Uterus (tissue), 3 donors: ENCODE measurements at regions not wholly inside any gene's neighbourhood (a gene's known extent, or its start where the extent isn't known, plus 50 kb on each side); places are given as distances from the start of the nearest gene placed in this dataset.

Experiments
- DNase-seq, 2 donors: peaks; one replicate each; pipeline ENCODE4 v3.0.0-alpha.2; 2019 to 2020
- H3K27ac ChIP-seq, 2 donors: fragments of 200-600 bp; sonication (generic); 1 replicate in 1 of 2; 2 replicates in 1 of 2; pipeline ENCODE4 v1.5.1; 2016 to 2018
- H3K27me3 ChIP-seq, 2 donors: fragments of 200-600 bp; sonication (generic); one replicate each; pipeline ENCODE4 v1.5.1; 2018 to 2019; ENCODE audit warnings: control low read depth in 1 of 2
- H3K36me3 ChIP-seq, 2 donors: fragments of 200-600 bp; sonication (generic); one replicate each; pipeline ENCODE4 v1.5.1; 2019; ENCODE audit warnings: control low read depth in 1 of 2
- H3K4me1 ChIP-seq, 2 donors: fragments of 200-600 bp; sonication (generic); one replicate each; pipeline ENCODE4 v1.5.1; 2018 to 2019; ENCODE audit warnings: control low read depth in 1 of 2
- H3K4me3 ChIP-seq, 2 donors: fragments of 200-600 bp; sonication (generic); 1 replicate in 1 of 2; 2 replicates in 1 of 2; pipeline ENCODE4 v1.5.1; 2018 to 2019; ENCODE audit warnings: mild to moderate bottlenecking in 1 of 2
- H3K9me3 ChIP-seq, 2 donors: fragments of 200-600 bp; sonication (generic); one replicate each; pipeline ENCODE4 v1.5.1; 2019; ENCODE audit warnings: control low read depth in 1 of 2
- POLR2A ChIP-seq, 2 donors: fragments of 450-650 bp; IDR thresholded peaks; one replicate each; pipeline ENCODE4 v1.6.1; 2016; ENCODE audit warnings: antibody characterized with exemption in 2 of 2, mild to moderate bottlenecking in 1 of 2, moderate library complexity in 1 of 2
- intact Hi-C: fragments of 100-400 bp; cut with DNase I; formaldehyde crosslinking; loops from one replicate; pipeline ENCODE4 v1.15.1; 2023; ENCODE audit warnings: low total_unique reads
- TF ChIP-seq, protein P1 (sequence below), 4 experiments: fragments of 200-600 bp in 2 of 4; fragments of 450-650 bp in 2 of 4; sonication (generic) in 2 of 4; IDR thresholded peaks; one replicate each; pipeline ENCODE4 v1.5.1; 2016 to 2019; ENCODE audit warnings: antibody characterized with exemption in 4 of 4, mild to moderate bottlenecking in 2 of 4, moderate library complexity in 1 of 4
- donor health status: DM: yes; HTN: yes; CAD: no.

- Histone ChIP-seq H3K9me3 (peaks cover 0 to 5% of the 10 kb centered on the region in 2 donors), H3K4me3 (no peak overlapping the region), H3K36me3 (no peaks in the 10 kb centered on the region), H3K27me3 (no peaks in the 10 kb centered on the region), H3K4me1 (no peaks in the 10 kb centered on the region), H3K27ac (no peak overlapping the region)
- TF ChIP-seq, protein P1, sequence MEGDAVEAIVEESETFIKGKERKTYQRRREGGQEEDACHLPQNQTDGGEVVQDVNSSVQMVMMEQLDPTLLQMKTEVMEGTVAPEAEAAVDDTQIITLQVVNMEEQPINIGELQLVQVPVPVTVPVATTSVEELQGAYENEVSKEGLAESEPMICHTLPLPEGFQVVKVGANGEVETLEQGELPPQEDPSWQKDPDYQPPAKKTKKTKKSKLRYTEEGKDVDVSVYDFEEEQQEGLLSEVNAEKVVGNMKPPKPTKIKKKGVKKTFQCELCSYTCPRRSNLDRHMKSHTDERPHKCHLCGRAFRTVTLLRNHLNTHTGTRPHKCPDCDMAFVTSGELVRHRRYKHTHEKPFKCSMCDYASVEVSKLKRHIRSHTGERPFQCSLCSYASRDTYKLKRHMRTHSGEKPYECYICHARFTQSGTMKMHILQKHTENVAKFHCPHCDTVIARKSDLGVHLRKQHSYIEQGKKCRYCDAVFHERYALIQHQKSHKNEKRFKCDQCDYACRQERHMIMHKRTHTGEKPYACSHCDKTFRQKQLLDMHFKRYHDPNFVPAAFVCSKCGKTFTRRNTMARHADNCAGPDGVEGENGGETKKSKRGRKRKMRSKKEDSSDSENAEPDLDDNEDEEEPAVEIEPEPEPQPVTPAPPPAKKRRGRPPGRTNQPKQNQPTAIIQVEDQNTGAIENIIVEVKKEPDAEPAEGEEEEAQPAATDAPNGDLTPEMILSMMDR (IDR thresholded peaks at IDR 0.05): peak in 2 of 4 experiments; percentile 16 to 24
- TF ChIP-seq POLR2A (IDR thresholded peaks at IDR 0.05): no peak
- no peak for DNase-seq
- intact Hi-C loops: no loop called here
Measured at GRCh38 chr16:56041556-56042140, 149.6 kb upstream of the GNAO1 start.

DNA sequence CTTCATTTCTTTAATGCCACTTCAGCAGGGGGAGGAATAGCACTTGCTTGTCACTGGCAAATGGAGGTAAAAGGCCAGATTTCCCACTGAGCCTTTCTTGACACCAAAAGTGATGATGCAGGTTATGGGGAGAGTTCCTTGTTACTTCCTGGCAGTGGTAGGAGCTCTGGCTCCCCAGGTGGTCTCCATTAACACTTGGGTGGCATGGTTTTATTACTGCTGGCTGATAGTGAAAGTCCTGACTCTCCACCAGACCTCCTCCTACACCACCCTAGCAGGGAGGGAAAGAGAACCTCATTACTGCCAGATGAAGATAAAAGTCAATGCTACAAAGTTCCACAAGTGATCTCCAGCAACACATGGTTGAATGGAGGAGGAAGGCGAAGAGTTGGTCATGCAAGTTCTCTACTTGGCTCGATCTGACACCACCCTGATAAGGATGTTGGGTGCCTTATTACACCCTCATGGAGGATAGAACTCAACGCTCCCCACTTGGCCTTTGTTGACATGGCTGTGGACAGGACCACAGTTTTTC, 152.7 kb upstream of the GNAO1 start:
- H3K36me3 ChIP-seq: no peaks in the 10 kb centered on the region
- intact Hi-C loops: no loop called here
- no peak for DNase-seq
- peaks cover 0 to 5% of the 10 kb centered on the region in 2 donors for H3K9me3 ChIP-seq
- TF ChIP-seq POLR2A (IDR thresholded peaks at IDR 0.05): no peak
- TF ChIP-seq, protein P1 (IDR thresholded peaks at IDR 0.05): no peak
- H3K27me3 ChIP-seq: no peaks in the 10 kb centered on the region
- no peaks in the 10 kb centered on the region for H3K4me1 ChIP-seq
- no peak overlapping the region for H3K4me3 ChIP-seq
- no peak overlapping the region for H3K27ac ChIP-seq

DNA sequence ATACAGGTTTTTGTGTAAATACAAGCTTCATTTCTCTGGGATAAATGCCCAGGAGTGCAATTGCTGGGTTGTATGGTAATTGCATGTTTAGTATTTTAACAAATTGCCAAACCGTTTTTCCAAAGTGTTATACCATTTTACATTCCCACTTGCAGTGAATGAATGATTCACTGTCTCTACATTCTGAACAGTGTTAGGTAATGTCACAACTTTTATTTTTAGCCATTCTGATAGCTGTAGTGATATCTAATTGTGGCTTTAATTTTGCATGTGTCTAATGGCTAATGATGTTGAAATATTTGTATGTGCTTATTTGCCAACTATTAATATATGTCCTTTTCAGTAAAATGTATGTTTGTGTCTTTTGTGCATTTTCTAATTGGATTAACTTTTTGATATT, 156.9 kb upstream of the CES5A start:
- Histone ChIP-seq H3K4me1 (no peaks in the 10 kb centered on the region), H3K27me3 (no peaks in the 10 kb centered on the region), H3K9me3 (peaks cover 0 to under 1% of the 10 kb centered on the region in 2 donors), H3K4me3 (no peak overlapping the region), H3K36me3 (no peaks in the 10 kb centered on the region), H3K27ac (no peak overlapping the region)
- intact Hi-C loops: no loop called here
- TF ChIP-seq POLR2A (IDR thresholded peaks at IDR 0.05): no peak
- TF ChIP-seq, protein P1 (IDR thresholded peaks at IDR 0.05): no peak
- no peak for DNase-seq

GRCh38 chr16:56029026-56029425, 153.9 kb upstream of the CES5A start:
- Histone ChIP-seq H3K9me3 (no peaks in the 10 kb centered on the region), H3K27me3 (no peaks in the 10 kb centered on the region), H3K4me3 (no peak overlapping the region), H3K27ac (no peak overlapping the region), H3K4me1 (no peaks in the 10 kb centered on the region), H3K36me3 (no peaks in the 10 kb centered on the region)
- TF ChIP-seq POLR2A (IDR thresholded peaks at IDR 0.05): no peak
- TF ChIP-seq, protein P1 (IDR thresholded peaks at IDR 0.05): no peak
- intact Hi-C loops: no loop called here
- no peak for DNase-seq

GRCh38 chr16:56022818-56023217, 147.6 kb upstream of the CES5A start:
- intact Hi-C loops: no loop called here
- no peaks in the 10 kb centered on the region for H3K27me3 ChIP-seq
- H3K27ac ChIP-seq: no peak overlapping the region
- H3K36me3 ChIP-seq: no peaks in the 10 kb centered on the region
- no peak for DNase-seq
- no peak overlapping the region for H3K4me3 ChIP-seq
- no peaks in the 10 kb centered on the region for H3K9me3 ChIP-seq
- H3K4me1 ChIP-seq: no peaks in the 10 kb centered on the region
- TF ChIP-seq, protein P1 (IDR thresholded peaks at IDR 0.05): no peak
- TF ChIP-seq POLR2A (IDR thresholded peaks at IDR 0.05): no peak
